ENCODE measurements at regions not wholly inside any gene's neighbourhood (a gene's known extent, or its start where the extent isn't known, plus 50 kb on each side); places are given as distances from the start of the nearest gene placed in this dataset.

DNA sequence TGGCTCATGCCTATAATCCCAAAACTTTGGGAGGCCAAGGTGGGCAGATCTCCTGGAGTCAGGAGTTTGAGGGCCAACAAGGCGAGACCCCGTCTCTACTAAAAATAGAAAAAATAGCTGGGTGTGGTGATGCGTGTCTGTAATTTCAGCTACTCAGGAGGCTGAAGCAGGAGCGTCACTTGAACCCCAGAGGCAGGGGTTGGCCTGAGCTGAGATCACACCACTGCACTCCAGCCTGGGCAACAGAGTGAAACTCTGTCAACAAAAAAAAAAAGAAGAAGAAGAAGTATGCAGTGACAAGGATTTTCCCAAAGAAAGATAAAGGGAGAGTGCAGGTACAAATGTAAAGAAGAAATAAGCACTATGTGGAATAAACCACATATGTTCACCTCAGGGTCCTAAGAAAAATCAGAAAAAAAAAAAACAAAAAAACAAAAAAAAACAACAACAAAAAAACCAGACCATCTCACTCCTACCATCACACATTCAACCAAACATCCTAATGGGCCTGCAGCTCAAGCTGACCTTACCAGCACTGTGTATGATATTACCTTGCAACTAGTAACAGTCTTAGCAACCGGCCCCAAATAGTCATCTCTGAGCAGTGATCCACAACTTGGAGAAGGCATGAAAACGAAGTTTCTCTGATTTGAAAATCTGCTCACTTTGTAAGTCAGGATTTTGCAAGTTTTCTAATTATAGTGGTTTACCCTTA, 296.7 kb upstream of the PROK2 start:
- TF ChIP-seq, protein P1, sequence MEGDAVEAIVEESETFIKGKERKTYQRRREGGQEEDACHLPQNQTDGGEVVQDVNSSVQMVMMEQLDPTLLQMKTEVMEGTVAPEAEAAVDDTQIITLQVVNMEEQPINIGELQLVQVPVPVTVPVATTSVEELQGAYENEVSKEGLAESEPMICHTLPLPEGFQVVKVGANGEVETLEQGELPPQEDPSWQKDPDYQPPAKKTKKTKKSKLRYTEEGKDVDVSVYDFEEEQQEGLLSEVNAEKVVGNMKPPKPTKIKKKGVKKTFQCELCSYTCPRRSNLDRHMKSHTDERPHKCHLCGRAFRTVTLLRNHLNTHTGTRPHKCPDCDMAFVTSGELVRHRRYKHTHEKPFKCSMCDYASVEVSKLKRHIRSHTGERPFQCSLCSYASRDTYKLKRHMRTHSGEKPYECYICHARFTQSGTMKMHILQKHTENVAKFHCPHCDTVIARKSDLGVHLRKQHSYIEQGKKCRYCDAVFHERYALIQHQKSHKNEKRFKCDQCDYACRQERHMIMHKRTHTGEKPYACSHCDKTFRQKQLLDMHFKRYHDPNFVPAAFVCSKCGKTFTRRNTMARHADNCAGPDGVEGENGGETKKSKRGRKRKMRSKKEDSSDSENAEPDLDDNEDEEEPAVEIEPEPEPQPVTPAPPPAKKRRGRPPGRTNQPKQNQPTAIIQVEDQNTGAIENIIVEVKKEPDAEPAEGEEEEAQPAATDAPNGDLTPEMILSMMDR (IDR thresholded peaks at IDR 0.05; ENCODE audit: control extremely low read depth in 1 of 3, insufficient read depth in 1 of 3, low read depth in 1 of 3, low read length in 3 of 3): no peak
- TF ChIP-seq CBX5 (IDR thresholded peaks at IDR 0.05; ENCODE audit: low read depth, low read length): no peak

Measured in H1 (cell line).